Activated CD4-positive, alpha-beta memory T cell treated with anti-CD3 and anti-CD28 coated beads, Interleukin-2, amount 10 ng/mL, durations not matched to agents 7 days and 5 days (primary cell): ENCODE measurements at regions not wholly inside any gene's neighbourhood (a gene's known extent, or its start where the extent isn't known, plus 50 kb on each side); places are given as distances from the start of the nearest gene placed in this dataset.

Source experiments
- CTCF ChIA-PET: fragments of 350-600 bp; sonication (Branson Sonifier 250); formaldehyde crosslinking; loops from one replicate; lab custom pipeline; 2021; ENCODE audit warnings: antibody characterized with exemption, inconsistent platforms; lab: Charles Lee
- POLR2A ChIA-PET: fragments of 350-600 bp; sonication (Branson Sonifier 250); formaldehyde crosslinking; loops from one replicate; lab custom pipeline; 2021; ENCODE audit warnings: antibody characterized with exemption; lab: Charles Lee
- DNase-seq: peaks from one replicate; pipeline ENCODE4 v3.0.0-alpha.2; 2020
- H3K27ac Mint-ChIP-seq: one replicate; pipeline ENCODE4 v1.8.0; 2021; ENCODE audit warnings: mild to moderate bottlenecking, mixed read lengths
- H3K27me3 Mint-ChIP-seq: one replicate; pipeline ENCODE4 v1.8.0; 2021; ENCODE audit warnings: mixed read lengths
- H3K36me3 Mint-ChIP-seq: one replicate; pipeline ENCODE4 v1.8.0; 2021; ENCODE audit warnings: low read depth, mixed read lengths
- H3K4me1 Mint-ChIP-seq: one replicate; pipeline ENCODE4 v1.8.0; 2021; ENCODE audit warnings: mixed read lengths
- H3K4me3 Mint-ChIP-seq: one replicate; pipeline ENCODE4 v1.8.0; 2021; ENCODE audit warnings: mild to moderate bottlenecking, mixed read lengths
- H3K9me3 Mint-ChIP-seq: one replicate; pipeline ENCODE4 v1.8.0; 2021; ENCODE audit warnings: mixed read lengths

DNA sequence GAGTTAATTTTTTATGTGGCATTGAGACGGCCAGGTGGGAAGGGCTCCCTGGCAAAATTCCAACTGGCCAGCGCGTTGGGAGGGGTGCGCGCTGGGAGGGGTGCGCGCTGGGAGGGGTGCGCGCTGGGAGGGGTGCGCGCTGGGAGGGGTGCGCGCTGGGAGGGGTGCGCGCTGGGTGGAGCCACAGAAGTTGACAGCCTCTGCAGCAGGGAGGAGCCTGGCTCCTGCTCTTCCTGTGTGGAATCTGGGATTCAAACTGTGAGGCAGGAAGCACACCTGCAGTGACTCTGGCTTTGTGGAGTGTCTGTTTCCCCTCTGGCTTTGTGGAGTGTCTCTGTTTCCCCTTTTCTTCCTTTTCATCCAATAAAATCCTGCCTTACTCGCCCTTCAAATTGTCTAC is 147.9 kb upstream of the CBLN2 start:
- no peak overlapping the region for H3K27ac Mint-ChIP-seq
- CTCF ChIA-PET: no interaction called here
- no peaks in the 10 kb centered on the region for H3K36me3 Mint-ChIP-seq
- no peaks in the 10 kb centered on the region for H3K9me3 Mint-ChIP-seq
- H3K4me1 Mint-ChIP-seq: no peaks in the 10 kb centered on the region
- H3K27me3 Mint-ChIP-seq: no peaks in the 10 kb centered on the region
- DNase-seq: no peak
- POLR2A ChIA-PET: no interaction called here
- no peak overlapping the region for H3K4me3 Mint-ChIP-seq

GRCh38 chr18:72687736-72688135 is 143.6 kb upstream of the CBLN2 start:
- Mint-ChIP-seq H3K9me3 (no peaks in the 10 kb centered on the region), H3K4me1 (no peaks in the 10 kb centered on the region), H3K4me3 (no peak overlapping the region), H3K27ac (no peak overlapping the region), H3K36me3 (no peaks in the 10 kb centered on the region), H3K27me3 (no peaks in the 10 kb centered on the region)
- DNase-seq: no peak
- ChIA-PET CTCF (no interaction called here), POLR2A (no interaction called here)

- CTCF ChIA-PET: no interaction called here
- Mint-ChIP-seq H3K27me3 (no peaks in the 10 kb centered on the region), H3K4me1 (no peaks in the 10 kb centered on the region), H3K27ac (no peak overlapping the region), H3K36me3 (no peaks in the 10 kb centered on the region), H3K9me3 (peaks cover 2% of the 10 kb centered on the region), H3K4me3 (no peak overlapping the region)
- POLR2A ChIA-PET: no interaction called here
- no peak for DNase-seq
Observed at GRCh38 chr18:72675394-72675793, 131.3 kb upstream of the CBLN2 start.

DNA sequence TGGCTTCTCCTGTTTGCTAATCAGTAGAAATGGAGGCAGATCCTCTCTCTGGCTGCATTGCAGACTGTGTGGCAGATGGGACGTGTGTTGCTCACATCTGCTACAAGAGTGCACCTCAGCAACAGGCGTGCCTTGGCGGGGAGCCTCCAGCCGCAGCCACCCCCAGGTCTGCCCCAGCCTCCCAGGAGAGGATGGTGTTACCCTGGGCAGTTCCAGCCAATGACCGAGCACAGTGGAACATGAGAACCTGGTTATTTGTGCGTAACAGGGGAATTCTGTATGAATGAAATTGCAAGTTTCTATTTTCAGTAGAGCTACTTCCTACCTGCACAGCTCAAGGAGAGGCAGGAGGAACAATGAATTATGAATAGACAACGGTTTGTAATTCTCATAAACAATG is 130.6 kb upstream of the CBLN2 start:
- H3K27ac Mint-ChIP-seq: no peak overlapping the region
- peaks cover 2% of the 10 kb centered on the region for H3K9me3 Mint-ChIP-seq
- H3K27me3 Mint-ChIP-seq: no peaks in the 10 kb centered on the region
- H3K36me3 Mint-ChIP-seq: no peaks in the 10 kb centered on the region
- no peaks in the 10 kb centered on the region for H3K4me1 Mint-ChIP-seq
- DNase-seq: no peak
- CTCF ChIA-PET: no interaction called here
- no peak overlapping the region for H3K4me3 Mint-ChIP-seq
- POLR2A ChIA-PET: no interaction called here

GRCh38 chr18:72673242-72673641 is 129.1 kb upstream of the CBLN2 start:
- no peaks in the 10 kb centered on the region for H3K27me3 Mint-ChIP-seq
- H3K9me3 Mint-ChIP-seq: peaks cover 2% of the 10 kb centered on the region
- H3K4me3 Mint-ChIP-seq: no peak overlapping the region
- DNase-seq: no peak
- ChIA-PET POLR2A (no interaction called here), CTCF (no interaction called here)
- no peaks in the 10 kb centered on the region for H3K4me1 Mint-ChIP-seq
- H3K36me3 Mint-ChIP-seq: no peaks in the 10 kb centered on the region
- H3K27ac Mint-ChIP-seq: no peak overlapping the region

- no peak overlapping the region for H3K4me3 Mint-ChIP-seq
- POLR2A ChIA-PET: no interaction called here
- H3K27me3 Mint-ChIP-seq: no peaks in the 10 kb centered on the region
- H3K36me3 Mint-ChIP-seq: no peaks in the 10 kb centered on the region
- no peak for DNase-seq
- CTCF ChIA-PET: no interaction called here
- H3K9me3 Mint-ChIP-seq: peaks cover 2% of the 10 kb centered on the region
- no peak overlapping the region for H3K27ac Mint-ChIP-seq
- no peaks in the 10 kb centered on the region for H3K4me1 Mint-ChIP-seq
Observed at GRCh38 chr18:72672364-72673184, 128.4 kb upstream of the CBLN2 start.

GRCh38 chr18:72667932-72668331 is 123.8 kb upstream of the CBLN2 start:
- no peak overlapping the region for H3K27ac Mint-ChIP-seq
- H3K27me3 Mint-ChIP-seq: no peaks in the 10 kb centered on the region
- DNase-seq: no peak
- H3K9me3 Mint-ChIP-seq: peaks cover 2% of the 10 kb centered on the region
- POLR2A ChIA-PET: no interaction called here
- H3K4me1 Mint-ChIP-seq: no peaks in the 10 kb centered on the region
- H3K4me3 Mint-ChIP-seq: no peak overlapping the region
- H3K36me3 Mint-ChIP-seq: no peaks in the 10 kb centered on the region
- CTCF ChIA-PET: no interaction called here

DNA sequence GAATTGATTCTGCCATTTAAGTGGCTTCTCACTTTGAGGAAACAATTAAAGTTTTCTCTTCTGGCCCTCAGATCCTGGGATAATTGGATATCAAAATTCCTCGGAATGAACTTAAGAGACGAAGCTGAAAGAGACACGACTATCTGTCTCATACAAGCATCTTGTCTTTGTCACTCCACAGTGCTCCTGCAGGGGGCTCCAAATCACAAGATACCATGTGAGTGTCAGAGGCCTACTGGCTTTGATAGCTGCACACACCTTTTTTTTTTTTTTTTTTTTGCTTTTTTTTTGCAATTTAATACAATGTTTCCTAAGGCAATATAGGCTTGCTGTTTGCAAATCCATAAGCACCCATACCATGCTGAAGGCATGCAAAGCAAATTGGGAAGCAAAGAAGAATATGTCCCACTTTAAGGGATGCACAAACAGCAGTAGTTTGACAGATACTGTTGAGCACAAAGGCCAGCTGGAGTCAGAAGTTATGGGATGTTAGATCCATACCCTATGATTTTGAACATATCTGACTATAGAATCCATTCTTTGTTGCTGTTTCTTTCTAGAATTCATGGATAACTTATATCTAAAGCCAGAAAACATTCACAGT is 109.0 kb upstream of the CBLN2 start:
- ChIA-PET POLR2A (no interaction called here), CTCF (interaction anchor here (0.6 to 0.7 kb wide), 2 partner anchors 121 to 215 kb away, joined by 3 to 5 read pairs; no protein-coding TSS in a partner anchor)
- Mint-ChIP-seq H3K36me3 (no peaks in the 10 kb centered on the region), H3K4me3 (no peak overlapping the region), H3K27me3 (no peaks in the 10 kb centered on the region), H3K4me1 (no peaks in the 10 kb centered on the region), H3K9me3 (peaks cover 3% of the 10 kb centered on the region), H3K27ac (no peak overlapping the region)
- peak; percentile 30 for DNase-seq

GRCh38 chr18:72651033-72651432 is 106.9 kb upstream of the CBLN2 start:
- H3K4me1 Mint-ChIP-seq: no peaks in the 10 kb centered on the region
- DNase-seq: no peak
- peaks cover 3% of the 10 kb centered on the region for H3K9me3 Mint-ChIP-seq
- no peak overlapping the region for H3K27ac Mint-ChIP-seq
- no peaks in the 10 kb centered on the region for H3K27me3 Mint-ChIP-seq
- H3K4me3 Mint-ChIP-seq: no peak overlapping the region
- POLR2A ChIA-PET: no interaction called here
- CTCF ChIA-PET: no interaction called here
- H3K36me3 Mint-ChIP-seq: no peaks in the 10 kb centered on the region

DNA sequence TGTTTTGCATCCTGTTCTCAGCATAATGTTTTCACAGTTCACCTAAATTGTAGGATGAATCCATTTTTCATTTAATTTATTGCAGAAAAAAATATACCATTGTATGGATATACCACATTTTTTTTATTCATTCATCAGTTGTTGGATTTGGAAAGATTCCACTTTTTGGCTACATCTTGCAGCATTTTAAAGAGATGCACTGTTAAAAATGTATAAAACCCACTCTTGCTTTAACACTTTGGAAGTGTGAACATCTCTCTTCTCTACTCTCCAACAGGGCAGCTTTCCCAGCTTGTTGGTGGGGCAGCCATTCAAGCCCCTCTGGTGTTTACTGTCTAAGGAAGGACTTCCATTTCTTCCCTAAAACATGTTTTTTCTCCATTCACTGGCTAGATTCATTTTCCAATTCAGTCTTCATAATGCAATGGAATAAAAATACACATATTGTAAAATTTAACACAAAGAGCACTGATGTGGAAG is 104.4 kb upstream of the CBLN2 start:
- ChIA-PET POLR2A (no interaction called here), CTCF (no interaction called here)
- H3K27ac Mint-ChIP-seq: no peak overlapping the region
- H3K4me3 Mint-ChIP-seq: no peak overlapping the region
- DNase-seq: no peak
- peaks cover 5% of the 10 kb centered on the region for H3K9me3 Mint-ChIP-seq
- H3K4me1 Mint-ChIP-seq: no peaks in the 10 kb centered on the region
- H3K36me3 Mint-ChIP-seq: no peaks in the 10 kb centered on the region
- no peaks in the 10 kb centered on the region for H3K27me3 Mint-ChIP-seq

- CTCF ChIA-PET: no interaction called here
- H3K27me3 Mint-ChIP-seq: no peaks in the 10 kb centered on the region
Observed at GRCh38 chr18:72648079-72648478, 103.9 kb upstream of the CBLN2 start.

DNA sequence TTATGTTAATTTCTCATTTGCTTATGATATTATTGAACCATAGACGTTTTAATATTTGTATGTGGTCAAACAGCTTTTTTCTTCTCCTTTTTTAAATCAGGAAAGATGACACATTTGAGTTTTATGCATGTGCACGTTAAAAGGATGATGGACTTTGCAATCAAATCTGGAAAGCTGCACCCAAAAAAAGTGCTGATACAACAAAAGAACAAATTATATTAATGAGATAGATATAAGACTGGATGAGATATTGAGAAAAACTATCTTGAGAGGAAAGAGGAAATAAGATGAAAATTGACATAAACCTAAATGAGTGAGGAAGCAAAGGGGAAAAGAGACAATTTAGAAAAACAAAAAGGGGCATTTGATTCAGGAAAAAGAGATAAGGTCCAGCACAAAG is 96.4 kb upstream of the CBLN2 start:
- Mint-ChIP-seq H3K4me3 (no peak overlapping the region), H3K27me3 (no peaks in the 10 kb centered on the region), H3K27ac (no peak overlapping the region), H3K9me3 (peaks cover 8% of the 10 kb centered on the region), H3K36me3 (no peaks in the 10 kb centered on the region), H3K4me1 (no peaks in the 10 kb centered on the region)
- ChIA-PET POLR2A (no interaction called here), CTCF (no interaction called here)
- DNase-seq: no peak

More at GRCh38 chr18:72648079-72648478, 103.9 kb upstream of the CBLN2 start:
- no peak overlapping the region for H3K27ac Mint-ChIP-seq
- POLR2A ChIA-PET: no interaction called here
- H3K36me3 Mint-ChIP-seq: no peaks in the 10 kb centered on the region
- H3K4me3 Mint-ChIP-seq: no peak overlapping the region
- H3K9me3 Mint-ChIP-seq: peaks cover 5% of the 10 kb centered on the region
- DNase-seq: no peak
- H3K4me1 Mint-ChIP-seq: no peaks in the 10 kb centered on the region

DNA sequence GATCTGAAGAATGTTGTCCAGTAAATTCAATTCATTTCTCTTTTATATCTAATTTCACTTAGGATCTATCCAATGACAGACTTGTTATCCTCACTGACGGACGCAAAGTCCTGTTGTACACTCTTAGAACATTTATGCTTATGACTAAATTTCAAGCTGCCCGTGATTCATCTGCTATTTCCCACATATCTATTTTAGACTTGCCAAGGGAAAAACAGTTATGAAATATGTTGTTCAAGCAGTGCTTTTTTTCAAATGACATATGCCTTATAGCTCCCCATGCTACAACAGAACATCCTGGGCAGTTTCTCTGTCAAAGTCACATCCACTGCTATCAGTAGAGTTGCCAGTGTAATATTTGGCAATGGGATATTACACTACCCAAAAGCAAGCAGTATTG is 94.2 kb upstream of the CBLN2 start:
- no peak for DNase-seq
- no peaks in the 10 kb centered on the region for H3K27me3 Mint-ChIP-seq
- ChIA-PET POLR2A (no interaction called here), CTCF (no interaction called here)
- no peaks in the 10 kb centered on the region for H3K4me1 Mint-ChIP-seq
- H3K9me3 Mint-ChIP-seq: peaks cover 3% of the 10 kb centered on the region
- no peak overlapping the region for H3K27ac Mint-ChIP-seq
- H3K36me3 Mint-ChIP-seq: no peaks in the 10 kb centered on the region
- no peak overlapping the region for H3K4me3 Mint-ChIP-seq

GRCh38 chr18:72637721-72638120 is 93.6 kb upstream of the CBLN2 start:
- no peak for DNase-seq
- H3K36me3 Mint-ChIP-seq: no peaks in the 10 kb centered on the region
- H3K27me3 Mint-ChIP-seq: no peaks in the 10 kb centered on the region
- no peak overlapping the region for H3K27ac Mint-ChIP-seq
- no peak overlapping the region for H3K4me3 Mint-ChIP-seq
- peaks cover 3% of the 10 kb centered on the region for H3K9me3 Mint-ChIP-seq
- no peaks in the 10 kb centered on the region for H3K4me1 Mint-ChIP-seq
- POLR2A ChIA-PET: no interaction called here
- CTCF ChIA-PET: no interaction called here
